ENCODE measurements at regions not wholly inside any gene's neighbourhood (a gene's known extent, or its start where the extent isn't known, plus 50 kb on each side); places are given as distances from the start of the nearest gene placed in this dataset.

DNA sequence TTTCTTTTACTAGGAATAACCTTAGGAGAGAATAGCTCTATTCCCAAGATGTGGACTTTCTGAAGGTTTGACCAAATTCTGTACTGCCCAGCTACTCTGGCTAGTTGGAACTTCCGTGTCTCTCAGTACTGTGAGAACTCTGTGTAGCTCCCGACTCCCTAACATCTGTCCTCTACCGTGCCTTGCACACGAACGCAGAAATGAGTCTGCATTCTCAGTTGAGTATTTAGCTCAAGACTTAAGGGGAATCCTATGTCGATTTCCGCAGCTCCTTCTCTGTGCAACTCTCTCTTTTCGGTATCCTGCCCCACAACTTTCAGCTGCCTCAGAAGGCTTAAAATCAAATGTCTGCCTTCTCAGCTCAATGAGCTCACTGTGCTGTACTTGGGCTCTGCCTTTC is 86.7 kb upstream of the EPHB3 start:
- TF ChIP-seq, protein P1, sequence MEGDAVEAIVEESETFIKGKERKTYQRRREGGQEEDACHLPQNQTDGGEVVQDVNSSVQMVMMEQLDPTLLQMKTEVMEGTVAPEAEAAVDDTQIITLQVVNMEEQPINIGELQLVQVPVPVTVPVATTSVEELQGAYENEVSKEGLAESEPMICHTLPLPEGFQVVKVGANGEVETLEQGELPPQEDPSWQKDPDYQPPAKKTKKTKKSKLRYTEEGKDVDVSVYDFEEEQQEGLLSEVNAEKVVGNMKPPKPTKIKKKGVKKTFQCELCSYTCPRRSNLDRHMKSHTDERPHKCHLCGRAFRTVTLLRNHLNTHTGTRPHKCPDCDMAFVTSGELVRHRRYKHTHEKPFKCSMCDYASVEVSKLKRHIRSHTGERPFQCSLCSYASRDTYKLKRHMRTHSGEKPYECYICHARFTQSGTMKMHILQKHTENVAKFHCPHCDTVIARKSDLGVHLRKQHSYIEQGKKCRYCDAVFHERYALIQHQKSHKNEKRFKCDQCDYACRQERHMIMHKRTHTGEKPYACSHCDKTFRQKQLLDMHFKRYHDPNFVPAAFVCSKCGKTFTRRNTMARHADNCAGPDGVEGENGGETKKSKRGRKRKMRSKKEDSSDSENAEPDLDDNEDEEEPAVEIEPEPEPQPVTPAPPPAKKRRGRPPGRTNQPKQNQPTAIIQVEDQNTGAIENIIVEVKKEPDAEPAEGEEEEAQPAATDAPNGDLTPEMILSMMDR (IDR thresholded peaks at IDR 0.05), result no peak
- TF ChIP-seq POLR2AphosphoS5 (IDR thresholded peaks at IDR 0.05; ENCODE audit: insufficient read depth in 1 of 2, low read depth in 1 of 2) (no peak), POLR2A (IDR thresholded peaks at IDR 0.05) (no peak)

All from vagina (tissue), 2 donors.